B cell (primary cell): ENCODE measurements at regions not wholly inside any gene's neighbourhood (a gene's known extent, or its start where the extent isn't known, plus 50 kb on each side); places are given as distances from the start of the nearest gene placed in this dataset.

Experiments used
- ATAC-seq: fragments of 200-7000 bp; cut with Tn5 transposase; one replicate; pipeline ENCODE4 v1.10.0; 2021; ENCODE audit warnings: low read depth, mild to moderate bottlenecking, moderate number of reproducible peaks, moderate library complexity
- CTCF ChIA-PET: fragments of 350-600 bp; sonication (Branson Sonifier 250); formaldehyde crosslinking; loops from one replicate; lab custom pipeline; 2021; ENCODE audit warnings: antibody characterized with exemption, inconsistent platforms; lab: Charles Lee
- POLR2A ChIA-PET: fragments of 350-600 bp; sonication (Branson Sonifier 250); formaldehyde crosslinking; loops from one replicate; lab custom pipeline; 2021; ENCODE audit warnings: antibody characterized with exemption; lab: Charles Lee
- DNase-seq: peaks from one replicate; pipeline ENCODE4 v3.0.0; 2013
- H2AFZ ChIP-seq: 2 replicates; pipeline ENCODE4 v1.6.1; 2012; ENCODE audit warnings: mild to moderate bottlenecking, low read depth, low read length; ENCODE audit not compliant: insufficient read depth, poor library complexity, severe bottlenecking
- H3K27ac ChIP-seq, 2 donors: 1 replicate in 1 of 2; 2 replicates in 1 of 2; pipeline ENCODE4 v1.5.1; 2012 to 2013; ENCODE audit warnings: low read length in 2 of 2, mild to moderate bottlenecking in 2 of 2, moderate library complexity in 1 of 2
- H3K27me3 ChIP-seq, 4 experiments: fragments of 200-600 bp in 1 of 4; sonication (generic) in 1 of 4; replicated peaks in 1 of 4; 1 replicate in 2 of 4; 2 replicates in 2 of 4; pipeline versions ENCODE4 v1.6.1 to v1.7.0; 2013 to 2016; ENCODE audit warnings: low read length in 3 of 4, mild to moderate bottlenecking in 2 of 4, mixed read lengths in 1 of 4, moderate library complexity in 1 of 4; ENCODE audit not compliant: insufficient read depth in 4 of 4, control insufficient read depth in 3 of 4; ENCODE audit errors: control extremely low read depth in 1 of 4
- H3K36me3 ChIP-seq, 2 experiments: replicated peaks in 1 of 2; 1 replicate in 1 of 2; 2 replicates in 1 of 2; pipeline versions ENCODE4 v1.6.1 to v1.7.1; 2013; ENCODE audit warnings: low read length in 1 of 2; ENCODE audit not compliant: insufficient read depth in 2 of 2, control insufficient read depth in 1 of 2; ENCODE audit errors: control extremely low read depth in 1 of 2, extremely low read depth in 1 of 2
- H3K4me1 ChIP-seq, 2 donors: fragments of 200-600 bp in 1 of 2; sonication (generic) in 1 of 2; 1 replicate in 1 of 2; 2 replicates in 1 of 2; pipeline versions ENCODE4 v1.5.1 to v1.6.1; 2013 to 2017; ENCODE audit warnings: low read length in 2 of 2; ENCODE audit not compliant: control insufficient read depth in 2 of 2, insufficient read depth in 2 of 2
- H3K4me2 ChIP-seq: replicated peaks from 2 replicates; pipeline ENCODE3; 2012; ENCODE audit warnings: mild to moderate bottlenecking, low read depth, low read length; ENCODE audit not compliant: poor library complexity, severe bottlenecking
- H3K4me3 ChIP-seq, 5 experiments: fragments of 200-600 bp in 1 of 5; sonication (generic) in 1 of 5; 1 replicate in 3 of 5; 2 replicates in 2 of 5; pipeline versions ENCODE4 v1.5.1 to v1.7.0; 2011 to 2016; ENCODE audit warnings: low read length in 4 of 5, mild to moderate bottlenecking in 4 of 5, low read depth in 2 of 5, control low read depth in 1 of 5, moderate library complexity in 1 of 5; ENCODE audit not compliant: insufficient read depth in 1 of 5; ENCODE audit errors: control extremely low read depth in 1 of 5, extremely low read depth in 1 of 5
- H3K79me2 ChIP-seq: fragments of 200-600 bp; sonication (generic); one replicate; pipeline ENCODE4 v1.6.0; 2016; ENCODE audit warnings: low read length; ENCODE audit not compliant: control insufficient read depth, insufficient read depth
- H3K9ac ChIP-seq: fragments of 200-600 bp; sonication (generic); 2 replicates; pipeline ENCODE4 v1.6.1; 2017; ENCODE audit warnings: mild to moderate bottlenecking, low read length, moderate library complexity
- H3K9me3 ChIP-seq, 3 donors: one replicate each; pipeline versions ENCODE4 v1.6.1 to v1.7.1; 2013; ENCODE audit warnings: low read length in 2 of 3; ENCODE audit not compliant: control insufficient read depth in 2 of 3, insufficient read depth in 1 of 3; ENCODE audit errors: control extremely low read depth in 1 of 3
- H4K20me1 ChIP-seq: 2 replicates; pipeline ENCODE4 v1.6.0; 2012; ENCODE audit warnings: mild to moderate bottlenecking, low read length; ENCODE audit not compliant: insufficient read depth, control insufficient read depth, poor library complexity, severe bottlenecking
- H3K27ac Mint-ChIP-seq: one replicate; pipeline ENCODE4 v1.8.0; 2021; ENCODE audit warnings: mixed read lengths
- H3K27me3 Mint-ChIP-seq: one replicate; pipeline ENCODE4 v1.8.0; 2021; ENCODE audit warnings: mixed read lengths
- H3K4me1 Mint-ChIP-seq: one replicate; pipeline ENCODE4 v1.8.0; 2021; ENCODE audit warnings: mixed read lengths
- H3K4me3 Mint-ChIP-seq: one replicate; pipeline ENCODE4 v1.8.0; 2021; ENCODE audit warnings: mixed read lengths
- H3K9me3 Mint-ChIP-seq: one replicate; pipeline ENCODE4 v1.8.0; 2022; ENCODE audit warnings: mixed read lengths; ENCODE audit not compliant: insufficient read depth
- EZH2 ChIP-seq: IDR thresholded peaks from 2 replicates; pipeline ENCODE4 v1.6.1; 2012; ENCODE audit warnings: borderline replicate concordance, low read depth, mild to moderate bottlenecking, moderate library complexity, low read length; ENCODE audit not compliant: insufficient read depth, poor library complexity, severe bottlenecking
- WGBS: methylation state at CpG from one replicate; pipeline ENCODE4 v1.1.5; 2013; ENCODE audit warnings: missing lambda C conversion rate; ENCODE audit not compliant: insufficient coverage; 5-methylcytosine and 5-hydroxymethylcytosine counted together
- intact Hi-C: fragments of 100-400 bp; cut with micrococcal nuclease; formaldehyde crosslinking; loops from one replicate; pipeline ENCODE4 v1.10.0; 2022
- TF ChIP-seq, protein P1 (sequence below): fragments of 200-600 bp; IDR thresholded peaks from one replicate; pipeline ENCODE4 v1.8.0; 2022; ENCODE audit warnings: antibody characterized with exemption, mild to moderate bottlenecking

DNA sequence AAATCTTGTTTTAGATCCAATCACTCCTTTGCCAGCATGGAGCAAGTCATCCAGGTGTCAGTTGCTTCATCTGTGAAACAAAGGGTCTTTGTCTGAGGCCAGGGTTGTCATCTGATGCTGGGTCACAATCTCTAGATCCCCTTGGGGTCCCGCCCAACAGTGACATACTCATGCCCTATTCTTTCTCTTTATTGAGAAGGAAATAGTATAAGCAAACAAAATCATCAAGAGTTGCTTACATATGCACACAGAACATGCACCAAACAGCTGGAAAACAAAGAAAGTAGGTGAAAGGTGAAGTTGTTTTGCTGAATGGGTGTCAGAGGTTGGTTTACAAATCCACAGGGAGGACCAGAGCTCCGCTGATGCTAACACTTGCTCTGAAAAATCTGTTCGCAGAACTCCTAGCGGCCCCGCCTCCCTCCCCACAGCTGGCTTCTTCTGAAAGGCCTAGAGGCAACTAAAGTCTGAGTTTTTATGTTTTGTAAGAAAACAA, 106.1 kb upstream of the SLC44A1 start:
- CTCF ChIA-PET: no interaction called here
- peak overlapping the region; percentile 51 for H2AFZ ChIP-seq
- H3K4me3 Mint-ChIP-seq: no peak overlapping the region

DNA sequence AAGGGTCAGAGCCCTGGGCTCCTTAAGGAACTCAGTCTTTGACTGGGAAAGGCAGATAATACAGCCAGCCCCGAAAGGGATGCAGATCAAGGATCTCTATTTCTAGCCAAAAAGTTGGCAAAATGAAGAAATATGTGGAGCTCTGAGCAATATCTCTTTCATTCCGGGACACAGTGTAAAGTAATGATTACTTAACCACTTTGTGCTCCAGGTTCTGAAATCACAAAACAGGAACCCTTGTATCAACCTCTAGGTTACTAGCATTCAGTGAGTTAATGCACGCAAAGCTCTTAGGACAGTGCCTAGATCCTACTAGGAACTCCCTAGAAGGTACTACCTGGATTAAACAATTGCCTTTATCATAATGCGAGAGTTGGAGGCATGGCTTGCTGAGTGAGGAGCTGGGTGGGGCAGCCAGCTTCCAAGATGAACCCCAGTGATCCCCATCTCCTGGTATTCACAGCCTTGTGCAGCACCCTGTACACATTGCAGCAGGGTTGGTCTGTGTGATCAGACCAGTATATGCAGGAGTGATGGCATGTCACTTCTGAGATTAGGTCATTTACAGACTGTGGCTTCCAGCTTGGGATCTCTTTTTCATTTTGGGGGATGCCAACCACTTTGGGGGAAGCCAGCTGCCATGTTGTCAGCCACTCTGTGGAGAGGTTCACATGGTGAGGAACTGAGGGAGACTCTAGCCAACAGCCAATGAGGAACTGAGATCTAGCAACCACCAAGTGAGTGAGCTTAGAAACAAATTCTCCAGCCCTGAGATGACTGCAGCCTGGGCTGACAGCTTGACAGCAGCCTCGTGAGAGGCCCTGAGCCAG, 103.1 kb upstream of the SLC44A1 start:
- intact Hi-C loops: no loop called here
- Histone ChIP-seq H3K9ac (no peak overlapping the region), H3K9me3 (peaks cover 0 to 4% (median 0%) of the 10 kb centered on the region in 3 donors), H3K36me3 (no peaks in the 10 kb centered on the region), H3K4me3 (no peak overlapping the region), H3K27ac (no peak overlapping the region), H4K20me1 (no peaks in the 10 kb centered on the region), H3K27me3 (no peaks in the 10 kb centered on the region), H3K4me1 (peaks cover 0 to 6% of the 10 kb centered on the region in 2 donors), H3K79me2 (no peaks in the 10 kb centered on the region), H2AFZ (no peak overlapping the region), H3K4me2 (no peak overlapping the region)
- CTCF ChIA-PET: interaction anchor here (0.8 to 0.9 kb wide), 3 partner anchors 10 to 281 kb away, joined by 3 to 4 read pairs (median 3); no protein-coding TSS in a partner anchor
- Mint-ChIP-seq H3K4me1 (peaks cover 5% of the 10 kb centered on the region), H3K4me3 (no peak overlapping the region), H3K9me3 (no peaks in the 10 kb centered on the region), H3K27me3 (peaks cover 15% of the 10 kb centered on the region), H3K27ac (no peak overlapping the region)
- TF ChIP-seq, protein P1, sequence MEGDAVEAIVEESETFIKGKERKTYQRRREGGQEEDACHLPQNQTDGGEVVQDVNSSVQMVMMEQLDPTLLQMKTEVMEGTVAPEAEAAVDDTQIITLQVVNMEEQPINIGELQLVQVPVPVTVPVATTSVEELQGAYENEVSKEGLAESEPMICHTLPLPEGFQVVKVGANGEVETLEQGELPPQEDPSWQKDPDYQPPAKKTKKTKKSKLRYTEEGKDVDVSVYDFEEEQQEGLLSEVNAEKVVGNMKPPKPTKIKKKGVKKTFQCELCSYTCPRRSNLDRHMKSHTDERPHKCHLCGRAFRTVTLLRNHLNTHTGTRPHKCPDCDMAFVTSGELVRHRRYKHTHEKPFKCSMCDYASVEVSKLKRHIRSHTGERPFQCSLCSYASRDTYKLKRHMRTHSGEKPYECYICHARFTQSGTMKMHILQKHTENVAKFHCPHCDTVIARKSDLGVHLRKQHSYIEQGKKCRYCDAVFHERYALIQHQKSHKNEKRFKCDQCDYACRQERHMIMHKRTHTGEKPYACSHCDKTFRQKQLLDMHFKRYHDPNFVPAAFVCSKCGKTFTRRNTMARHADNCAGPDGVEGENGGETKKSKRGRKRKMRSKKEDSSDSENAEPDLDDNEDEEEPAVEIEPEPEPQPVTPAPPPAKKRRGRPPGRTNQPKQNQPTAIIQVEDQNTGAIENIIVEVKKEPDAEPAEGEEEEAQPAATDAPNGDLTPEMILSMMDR: no peak
- no peak for TF ChIP-seq EZH2
- no peak for DNase-seq
- ATAC-seq: no peak
- 100% methylated on average over 2 of the region's 5 CpGs for WGBS
- POLR2A ChIA-PET: no interaction called here

More for the DNA sequence above, 106.1 kb upstream of the SLC44A1 start:
- Histone ChIP-seq H3K36me3 (no peaks in the 10 kb centered on the region), H3K4me2 (no peak overlapping the region), H4K20me1 (no peaks in the 10 kb centered on the region), H3K4me1 (peaks cover 0 to 6% of the 10 kb centered on the region in 2 donors), H3K9me3 (peaks cover 0 to 4% (median 0%) of the 10 kb centered on the region in 3 donors), H3K79me2 (no peaks in the 10 kb centered on the region), H3K4me3 (no peak overlapping the region), H3K27me3 (no peaks in the 10 kb centered on the region), H3K27ac (no peak overlapping the region), H3K9ac (no peak overlapping the region)
- POLR2A ChIA-PET: no interaction called here
- Mint-ChIP-seq H3K4me1 (peaks cover 5% of the 10 kb centered on the region), H3K9me3 (no peaks in the 10 kb centered on the region), H3K27me3 (peaks cover 9% of the 10 kb centered on the region), H3K27ac (no peak overlapping the region)
- intact Hi-C loops: no loop called here
- DNase-seq (no peak), ATAC-seq (no peak)
- 23% methylated on average over 2 of the region's 5 CpGs for WGBS
- TF ChIP-seq EZH2: no peak
- TF ChIP-seq, protein P1: no peak
